B cell (primary cell): ENCODE measurements at regions not wholly inside any gene's neighbourhood (a gene's known extent, or its start where the extent isn't known, plus 50 kb on each side); places are given as distances from the start of the nearest gene placed in this dataset.

Experiments used
- EZH2 ChIP-seq: IDR thresholded peaks from 2 replicates; pipeline ENCODE4 v1.6.1; 2012; ENCODE audit warnings: borderline replicate concordance, low read depth, mild to moderate bottlenecking, moderate library complexity, low read length; ENCODE audit not compliant: insufficient read depth, poor library complexity, severe bottlenecking
- TF ChIP-seq, protein P1 (sequence below): fragments of 200-600 bp; IDR thresholded peaks from one replicate; pipeline ENCODE4 v1.8.0; 2022; ENCODE audit warnings: antibody characterized with exemption, mild to moderate bottlenecking

GRCh38 chr13:63629591-63629990, 2213.9 kb upstream of the PCDH20 start:
- TF ChIP-seq, protein P1, sequence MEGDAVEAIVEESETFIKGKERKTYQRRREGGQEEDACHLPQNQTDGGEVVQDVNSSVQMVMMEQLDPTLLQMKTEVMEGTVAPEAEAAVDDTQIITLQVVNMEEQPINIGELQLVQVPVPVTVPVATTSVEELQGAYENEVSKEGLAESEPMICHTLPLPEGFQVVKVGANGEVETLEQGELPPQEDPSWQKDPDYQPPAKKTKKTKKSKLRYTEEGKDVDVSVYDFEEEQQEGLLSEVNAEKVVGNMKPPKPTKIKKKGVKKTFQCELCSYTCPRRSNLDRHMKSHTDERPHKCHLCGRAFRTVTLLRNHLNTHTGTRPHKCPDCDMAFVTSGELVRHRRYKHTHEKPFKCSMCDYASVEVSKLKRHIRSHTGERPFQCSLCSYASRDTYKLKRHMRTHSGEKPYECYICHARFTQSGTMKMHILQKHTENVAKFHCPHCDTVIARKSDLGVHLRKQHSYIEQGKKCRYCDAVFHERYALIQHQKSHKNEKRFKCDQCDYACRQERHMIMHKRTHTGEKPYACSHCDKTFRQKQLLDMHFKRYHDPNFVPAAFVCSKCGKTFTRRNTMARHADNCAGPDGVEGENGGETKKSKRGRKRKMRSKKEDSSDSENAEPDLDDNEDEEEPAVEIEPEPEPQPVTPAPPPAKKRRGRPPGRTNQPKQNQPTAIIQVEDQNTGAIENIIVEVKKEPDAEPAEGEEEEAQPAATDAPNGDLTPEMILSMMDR = no peak
- TF ChIP-seq EZH2 = no peak
